Neural progenitor cell (in vitro differentiated cells): ENCODE measurements at regions not wholly inside any gene's neighbourhood (a gene's known extent, or its start where the extent isn't known, plus 50 kb on each side); places are given as distances from the start of the nearest gene placed in this dataset.

Source experiments
- EZH2 ChIP-seq: fragments of 200-600 bp; sonication (generic); IDR thresholded peaks from 2 replicates; pipeline ENCODE4 v1.6.1; 2017; ENCODE audit warnings: antibody characterized with exemption, mild to moderate bottlenecking, moderate library complexity
- EZH2phosphoT487 ChIP-seq: fragments of 200-600 bp; sonication (generic); IDR thresholded peaks from 2 replicates; pipeline ENCODE4 v1.6.1; 2017; ENCODE audit warnings: antibody characterized with exemption
- TF ChIP-seq, protein P1 (sequence below): fragments of 200-600 bp; sonication (generic); IDR thresholded peaks from 2 replicates; pipeline ENCODE4 v1.5.1; 2017; ENCODE audit warnings: antibody characterized with exemption, mild to moderate bottlenecking

DNA sequence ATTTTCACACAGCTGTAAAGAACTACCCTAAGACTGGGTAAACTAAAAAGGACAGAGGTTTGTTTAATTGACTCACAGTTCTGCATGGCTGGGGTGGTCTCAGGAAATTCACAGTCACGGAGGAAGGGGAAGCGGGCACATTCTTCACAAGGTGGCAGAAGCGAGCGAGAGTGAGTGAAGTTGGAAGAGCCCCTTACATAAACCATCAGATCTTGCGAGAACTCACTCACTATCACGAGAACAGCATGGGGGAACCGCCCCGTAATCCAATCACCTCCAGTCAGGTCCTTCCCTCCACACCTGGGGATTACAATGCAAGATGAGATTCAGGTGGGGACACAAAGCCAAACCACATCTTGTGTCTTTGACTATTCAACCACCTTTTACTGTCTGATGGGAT lies 700.5 kb downstream of the TENT5A start:
- no peak for TF ChIP-seq EZH2
- TF ChIP-seq, protein P1, sequence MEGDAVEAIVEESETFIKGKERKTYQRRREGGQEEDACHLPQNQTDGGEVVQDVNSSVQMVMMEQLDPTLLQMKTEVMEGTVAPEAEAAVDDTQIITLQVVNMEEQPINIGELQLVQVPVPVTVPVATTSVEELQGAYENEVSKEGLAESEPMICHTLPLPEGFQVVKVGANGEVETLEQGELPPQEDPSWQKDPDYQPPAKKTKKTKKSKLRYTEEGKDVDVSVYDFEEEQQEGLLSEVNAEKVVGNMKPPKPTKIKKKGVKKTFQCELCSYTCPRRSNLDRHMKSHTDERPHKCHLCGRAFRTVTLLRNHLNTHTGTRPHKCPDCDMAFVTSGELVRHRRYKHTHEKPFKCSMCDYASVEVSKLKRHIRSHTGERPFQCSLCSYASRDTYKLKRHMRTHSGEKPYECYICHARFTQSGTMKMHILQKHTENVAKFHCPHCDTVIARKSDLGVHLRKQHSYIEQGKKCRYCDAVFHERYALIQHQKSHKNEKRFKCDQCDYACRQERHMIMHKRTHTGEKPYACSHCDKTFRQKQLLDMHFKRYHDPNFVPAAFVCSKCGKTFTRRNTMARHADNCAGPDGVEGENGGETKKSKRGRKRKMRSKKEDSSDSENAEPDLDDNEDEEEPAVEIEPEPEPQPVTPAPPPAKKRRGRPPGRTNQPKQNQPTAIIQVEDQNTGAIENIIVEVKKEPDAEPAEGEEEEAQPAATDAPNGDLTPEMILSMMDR, result peak; percentile 23
- no peak for TF ChIP-seq EZH2phosphoT487
